SK-N-SH (cell line): ENCODE measurements at regions not wholly inside any gene's neighbourhood (a gene's known extent, or its start where the extent isn't known, plus 50 kb on each side); places are given as distances from the start of the nearest gene placed in this dataset.

ENCODE experiments used
- RCOR1 ChIP-seq: fragments of 150-350 bp; IDR thresholded peaks from 2 replicates; pipeline ENCODE4 v1.6.1; 2017; ENCODE audit warnings: antibody characterized with exemption, low read length
- SIN3A ChIP-seq: IDR thresholded peaks from 2 replicates; pipeline ENCODE4 v1.6.1; 2012; ENCODE audit warnings: low read depth, mild to moderate bottlenecking, low read length, moderate library complexity, borderline replicate concordance
- TF ChIP-seq, protein P1 (sequence below): fragments of 200-600 bp; sonication (generic); IDR thresholded peaks from 2 replicates; pipeline ENCODE4 v1.6.1; 2017; ENCODE audit warnings: antibody characterized with exemption, mild to moderate bottlenecking, moderate library complexity
- TF ChIP-seq, protein P2 (sequence below): fragments of 150-350 bp; IDR thresholded peaks from 2 replicates; pipeline ENCODE4 v1.6.1; 2016; ENCODE audit warnings: mild to moderate bottlenecking, low read depth, low read length
- TF ChIP-seq, protein P3 (sequence below): IDR thresholded peaks from 2 replicates; pipeline ENCODE4 v1.4.0; 2012; ENCODE audit warnings: low read depth

DNA sequence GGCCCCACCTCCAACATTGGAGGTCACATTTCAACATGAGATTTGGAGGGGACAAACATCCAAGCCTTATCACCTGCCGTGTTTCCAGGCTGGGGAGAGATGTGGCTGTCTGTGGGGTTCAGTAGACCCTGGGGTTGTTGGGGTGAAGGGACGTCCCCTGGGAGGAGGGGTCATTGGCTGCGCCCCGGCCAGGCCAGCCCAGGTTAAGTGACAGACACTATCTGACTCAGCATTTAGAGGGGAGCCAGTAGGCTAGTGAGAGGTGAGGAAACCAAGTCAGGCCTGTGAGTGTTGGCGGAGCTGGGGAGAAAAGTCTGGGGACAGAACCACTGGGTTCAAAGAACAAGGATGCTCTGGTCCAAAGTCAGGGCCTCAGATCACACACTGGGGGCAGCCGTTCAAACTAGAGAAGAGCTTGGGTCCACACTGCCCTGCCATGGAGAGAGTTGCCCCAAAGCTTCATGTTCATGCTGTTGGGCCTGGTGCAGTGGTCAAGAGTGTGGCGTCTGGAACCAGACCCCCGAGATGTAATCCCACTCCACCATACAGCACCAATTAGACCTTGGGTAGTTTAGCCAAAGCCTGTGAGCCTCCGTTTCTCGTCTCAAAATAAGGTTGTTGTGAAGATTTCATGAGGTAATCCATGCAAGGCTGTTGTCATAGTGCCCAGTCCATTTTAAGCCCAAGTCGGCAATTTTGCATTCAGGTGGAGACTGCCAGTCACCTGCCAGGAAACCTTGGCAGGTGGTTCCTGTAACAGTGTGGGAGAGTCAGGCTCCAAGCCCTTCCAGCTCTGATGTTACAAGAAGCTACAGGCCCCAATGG is 1289.6 kb downstream of the TBC1D22A start:
- TF ChIP-seq SIN3A (no peak), RCOR1 (no peak)
- TF ChIP-seq, protein P1, sequence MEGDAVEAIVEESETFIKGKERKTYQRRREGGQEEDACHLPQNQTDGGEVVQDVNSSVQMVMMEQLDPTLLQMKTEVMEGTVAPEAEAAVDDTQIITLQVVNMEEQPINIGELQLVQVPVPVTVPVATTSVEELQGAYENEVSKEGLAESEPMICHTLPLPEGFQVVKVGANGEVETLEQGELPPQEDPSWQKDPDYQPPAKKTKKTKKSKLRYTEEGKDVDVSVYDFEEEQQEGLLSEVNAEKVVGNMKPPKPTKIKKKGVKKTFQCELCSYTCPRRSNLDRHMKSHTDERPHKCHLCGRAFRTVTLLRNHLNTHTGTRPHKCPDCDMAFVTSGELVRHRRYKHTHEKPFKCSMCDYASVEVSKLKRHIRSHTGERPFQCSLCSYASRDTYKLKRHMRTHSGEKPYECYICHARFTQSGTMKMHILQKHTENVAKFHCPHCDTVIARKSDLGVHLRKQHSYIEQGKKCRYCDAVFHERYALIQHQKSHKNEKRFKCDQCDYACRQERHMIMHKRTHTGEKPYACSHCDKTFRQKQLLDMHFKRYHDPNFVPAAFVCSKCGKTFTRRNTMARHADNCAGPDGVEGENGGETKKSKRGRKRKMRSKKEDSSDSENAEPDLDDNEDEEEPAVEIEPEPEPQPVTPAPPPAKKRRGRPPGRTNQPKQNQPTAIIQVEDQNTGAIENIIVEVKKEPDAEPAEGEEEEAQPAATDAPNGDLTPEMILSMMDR = no peak
- TF ChIP-seq, protein P2, sequence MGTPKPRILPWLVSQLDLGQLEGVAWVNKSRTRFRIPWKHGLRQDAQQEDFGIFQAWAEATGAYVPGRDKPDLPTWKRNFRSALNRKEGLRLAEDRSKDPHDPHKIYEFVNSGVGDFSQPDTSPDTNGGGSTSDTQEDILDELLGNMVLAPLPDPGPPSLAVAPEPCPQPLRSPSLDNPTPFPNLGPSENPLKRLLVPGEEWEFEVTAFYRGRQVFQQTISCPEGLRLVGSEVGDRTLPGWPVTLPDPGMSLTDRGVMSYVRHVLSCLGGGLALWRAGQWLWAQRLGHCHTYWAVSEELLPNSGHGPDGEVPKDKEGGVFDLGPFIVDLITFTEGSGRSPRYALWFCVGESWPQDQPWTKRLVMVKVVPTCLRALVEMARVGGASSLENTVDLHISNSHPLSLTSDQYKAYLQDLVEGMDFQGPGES = no peak
- TF ChIP-seq, protein P3, sequence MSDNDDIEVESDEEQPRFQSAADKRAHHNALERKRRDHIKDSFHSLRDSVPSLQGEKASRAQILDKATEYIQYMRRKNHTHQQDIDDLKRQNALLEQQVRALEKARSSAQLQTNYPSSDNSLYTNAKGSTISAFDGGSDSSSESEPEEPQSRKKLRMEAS = no peak
